GM12878 (cell line): ENCODE measurements at regions not wholly inside any gene's neighbourhood (a gene's known extent, or its start where the extent isn't known, plus 50 kb on each side); places are given as distances from the start of the nearest gene placed in this dataset.

Experiments
- ATAC-seq: fragments of 200-7000 bp; cut with Tn5 transposase; 3 replicates; pipeline ENCODE4 v1.9.1; 2020; ENCODE audit warnings: mild to moderate bottlenecking, moderate library complexity
- BruUV-seq: library from RNA; stranded (reverse); fragments of 400-500 nt; replicated peaks from 2 replicates; lab custom pipeline; 2021; lab: Mats Ljungman, UMichigan
- CTCF ChIA-PET: fragments of 300-600 bp; sonication (Branson Sonifier 250); formaldehyde crosslinking; extraction: SDS; loops from one replicate; lab custom pipeline; 2021; ENCODE audit warnings: inconsistent platforms; lab: Yijun Ruan, JAX
- POLR2A ChIA-PET: fragments of 350-600 bp; formaldehyde crosslinking; extraction: SDS; loops from one replicate; lab custom pipeline; 2021; ENCODE audit warnings: inconsistent platforms; lab: Charles Lee
- RAD21 ChIA-PET: fragments of 300-600 bp; sonication (Branson Sonifier 250); formaldehyde crosslinking; loops from one replicate; lab custom pipeline; 2023; ENCODE audit warnings: antibody characterized with exemption; ENCODE audit not compliant: unreplicated experiment; lab: Charles Lee
- SMC1A ChIA-PET: fragments of 300-600 bp; sonication (Branson Sonifier 250); formaldehyde crosslinking; loops from one replicate; lab custom pipeline; 2023; ENCODE audit not compliant: unreplicated experiment, uncharacterized antibody; lab: Charles Lee
- DNase-seq: peaks from one replicate; pipeline ENCODE4 v3.0.0-alpha.2; 2011; ENCODE audit warnings: low read depth, low spot score
- FAIRE-seq: peaks from 3 replicates; lab custom pipeline; 2011; peaks lifted over from hg19 to GRCh38; lab: Jason Lieb, UNC
- H2AFZ ChIP-seq: 2 replicates; pipeline ENCODE4 v1.6.0; 2011; ENCODE audit warnings: low read depth, low read length, control low read depth; ENCODE audit not compliant: control insufficient read depth
- H3K27ac ChIP-seq: 2 replicates; pipeline ENCODE4 v1.5.1; 2011; ENCODE audit warnings: control low read depth; ENCODE audit not compliant: control insufficient read depth, insufficient read depth
- H3K27me3 ChIP-seq, 2 experiments: replicated peaks in 1 of 2; 2 replicates each; pipeline versions ENCODE4 v1.6.0 to v1.6.1; 2011; ENCODE audit warnings: low read length in 1 of 2; ENCODE audit not compliant: control insufficient read depth in 2 of 2, insufficient read depth in 2 of 2
- H3K36me3 ChIP-seq, 2 experiments: 2 replicates each; pipeline ENCODE4 v1.5.1; 2011; ENCODE audit warnings: low read length in 1 of 2; ENCODE audit not compliant: control insufficient read depth in 2 of 2, insufficient read depth in 2 of 2
- H3K4me1 ChIP-seq: 2 replicates; pipeline ENCODE4 v1.6.1; 2011; ENCODE audit warnings: mild to moderate bottlenecking, low read length, moderate library complexity, mixed read lengths; ENCODE audit not compliant: control insufficient read depth, insufficient read depth
- H3K4me2 ChIP-seq: 2 replicates; pipeline ENCODE4 v1.6.0; 2011; ENCODE audit warnings: control low read depth; ENCODE audit not compliant: control insufficient read depth, insufficient read depth
- H3K4me3 ChIP-seq: fragments of 200-600 bp; sonication (generic); 2 replicates; pipeline ENCODE4 v1.5.1; 2016
- H3K79me2 ChIP-seq: 2 replicates; pipeline ENCODE4 v1.6.0; 2011; ENCODE audit warnings: low read length; ENCODE audit not compliant: control insufficient read depth, insufficient read depth
- H3K9ac ChIP-seq: 2 replicates; pipeline ENCODE4 v1.8.0; 2011; ENCODE audit warnings: low read length, control low read depth, mixed read lengths; ENCODE audit not compliant: control insufficient read depth, insufficient read depth
- H3K9me3 ChIP-seq: replicated peaks from 3 replicates; pipeline ENCODE4 v1.5.1; 2011; ENCODE audit warnings: mild to moderate bottlenecking, low read length; ENCODE audit not compliant: control insufficient read depth, insufficient read depth
- H4K20me1 ChIP-seq: 2 replicates; pipeline ENCODE4 v1.6.0; 2011; ENCODE audit not compliant: control insufficient read depth, insufficient read depth
- CHD2 ChIP-seq: IDR thresholded peaks from 2 replicates; pipeline ENCODE4 v1.6.1; 2011; ENCODE audit warnings: low read depth, low read length, improper control_type of control experiment, borderline replicate concordance
- CHD4 ChIP-seq: fragments of 200-600 bp; sonication (generic); IDR thresholded peaks from 2 replicates; pipeline ENCODE4 v1.6.1; 2016; ENCODE audit warnings: mild to moderate bottlenecking
- ETV6 ChIP-seq, 2 experiments: fragments of 450-650 bp in 1 of 2; IDR thresholded peaks in 1 of 2; conservative IDR thresholded peaks in 1 of 2; 2 replicates each; pipeline ENCODE4 v1.6.1; 2014; ENCODE audit warnings: antibody characterized with exemption in 1 of 2, borderline replicate concordance in 1 of 2, low read depth in 1 of 2, mild to moderate bottlenecking in 1 of 2, moderate library complexity in 1 of 2
- HDAC6 ChIP-seq: fragments of 200-600 bp; sonication (generic); IDR thresholded peaks from one replicate; pipeline ENCODE4 v1.8.0; 2017; ENCODE audit warnings: antibody characterized with exemption; ENCODE audit not compliant: unreplicated experiment
- IKZF2 ChIP-seq, 2 experiments: fragments of 450-650 bp; IDR thresholded peaks; 2 replicates each; pipeline ENCODE4 v1.6.1; 2017; ENCODE audit warnings: mild to moderate bottlenecking in 2 of 2, moderate library complexity in 2 of 2
- KLF5 ChIP-seq: fragments of 450-650 bp; IDR thresholded peaks from 2 replicates; pipeline ENCODE4 v1.6.1; 2014; ENCODE audit warnings: mild to moderate bottlenecking; ENCODE audit not compliant: partially characterized antibody
- NR2C2 ChIP-seq: IDR thresholded peaks from 2 replicates; pipeline ENCODE4 v1.6.1; 2011; ENCODE audit warnings: borderline replicate concordance, low read depth; ENCODE audit not compliant: control insufficient read depth, insufficient read length
- RAD21 ChIP-seq: IDR thresholded peaks from 2 replicates; pipeline ENCODE4 v1.6.1; 2011; ENCODE audit warnings: mild to moderate bottlenecking, low read depth, low read length, moderate library complexity; ENCODE audit not compliant: insufficient read depth
- YY1 ChIP-seq: IDR thresholded peaks from 2 replicates; pipeline ENCODE4 v1.6.1; 2011; ENCODE audit warnings: low read depth, mild to moderate bottlenecking, low read length
- ZNF274 ChIP-seq: IDR thresholded peaks from one replicate; pipeline ENCODE4 v1.8.0; 2011; ENCODE audit not compliant: insufficient read length, insufficient read depth
- WGBS: methylation state at CpG from one replicate; pipeline ENCODE4 v1.1.6; 2016; ENCODE audit warnings: low lambda C conversion rate; ENCODE audit not compliant: insufficient replicate concordance, insufficient coverage; ENCODE audit errors: missing lambda C conversion rate; 5-methylcytosine and 5-hydroxymethylcytosine counted together
- in situ Hi-C: fragments of 300-500 bp; cut with MboI; formaldehyde crosslinking; loops from 9 replicates; pipeline ENCODE4 v1.14.3; 2018; ENCODE audit warnings: mixed read lengths
- intact Hi-C: fragments of 100-400 bp; cut with micrococcal nuclease; formaldehyde crosslinking; loops from one replicate; pipeline ENCODE4 v1.14.2; 2022; ENCODE audit not compliant: unreplicated experiment
- TF ChIP-seq, protein P1 (sequence below): fragments of 450-650 bp; formaldehyde crosslinking; IDR thresholded peaks from 2 replicates; pipeline ENCODE4 v1.5.0; 2022; ENCODE audit warnings: mild to moderate bottlenecking, missing genetic modification characterization
- TF ChIP-seq, protein P2 (sequence below): IDR thresholded peaks from 2 replicates; pipeline ENCODE4 v1.6.1; 2012; ENCODE audit warnings: low read depth, low read length, improper control_type of control experiment
- TF ChIP-seq, protein P3 (sequence below): fragments of 450-650 bp; IDR thresholded peaks from 2 replicates; pipeline ENCODE4 v1.6.1; 2017; ENCODE audit warnings: mild to moderate bottlenecking
- TF ChIP-seq, protein P4 (sequence below): fragments of 450-650 bp; IDR thresholded peaks from 2 replicates; pipeline ENCODE4 v1.6.1; 2017; ENCODE audit warnings: mild to moderate bottlenecking, low read depth, inconsistent platforms; ENCODE audit not compliant: poor library complexity, severe bottlenecking

DNA sequence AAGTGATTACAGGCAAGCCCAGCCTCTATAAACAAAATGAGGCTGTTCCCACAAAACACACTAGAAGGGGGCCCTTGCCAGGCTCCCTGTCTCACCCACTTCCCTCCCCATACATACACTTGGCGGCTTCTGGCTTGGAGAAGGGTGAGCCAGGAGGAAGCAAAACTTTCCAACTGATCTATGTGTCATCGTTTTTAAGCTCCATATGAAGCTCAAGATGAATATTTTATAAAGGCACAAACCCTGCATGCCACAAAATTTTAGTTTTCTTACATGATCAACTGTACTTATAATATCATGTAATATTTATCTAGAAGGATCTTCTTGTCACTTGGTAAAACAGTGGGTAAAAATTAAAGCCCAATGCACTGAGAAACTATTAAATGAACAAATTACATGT, 80.8 kb upstream of the TJP1 start (continued):
- TF ChIP-seq, protein P1, sequence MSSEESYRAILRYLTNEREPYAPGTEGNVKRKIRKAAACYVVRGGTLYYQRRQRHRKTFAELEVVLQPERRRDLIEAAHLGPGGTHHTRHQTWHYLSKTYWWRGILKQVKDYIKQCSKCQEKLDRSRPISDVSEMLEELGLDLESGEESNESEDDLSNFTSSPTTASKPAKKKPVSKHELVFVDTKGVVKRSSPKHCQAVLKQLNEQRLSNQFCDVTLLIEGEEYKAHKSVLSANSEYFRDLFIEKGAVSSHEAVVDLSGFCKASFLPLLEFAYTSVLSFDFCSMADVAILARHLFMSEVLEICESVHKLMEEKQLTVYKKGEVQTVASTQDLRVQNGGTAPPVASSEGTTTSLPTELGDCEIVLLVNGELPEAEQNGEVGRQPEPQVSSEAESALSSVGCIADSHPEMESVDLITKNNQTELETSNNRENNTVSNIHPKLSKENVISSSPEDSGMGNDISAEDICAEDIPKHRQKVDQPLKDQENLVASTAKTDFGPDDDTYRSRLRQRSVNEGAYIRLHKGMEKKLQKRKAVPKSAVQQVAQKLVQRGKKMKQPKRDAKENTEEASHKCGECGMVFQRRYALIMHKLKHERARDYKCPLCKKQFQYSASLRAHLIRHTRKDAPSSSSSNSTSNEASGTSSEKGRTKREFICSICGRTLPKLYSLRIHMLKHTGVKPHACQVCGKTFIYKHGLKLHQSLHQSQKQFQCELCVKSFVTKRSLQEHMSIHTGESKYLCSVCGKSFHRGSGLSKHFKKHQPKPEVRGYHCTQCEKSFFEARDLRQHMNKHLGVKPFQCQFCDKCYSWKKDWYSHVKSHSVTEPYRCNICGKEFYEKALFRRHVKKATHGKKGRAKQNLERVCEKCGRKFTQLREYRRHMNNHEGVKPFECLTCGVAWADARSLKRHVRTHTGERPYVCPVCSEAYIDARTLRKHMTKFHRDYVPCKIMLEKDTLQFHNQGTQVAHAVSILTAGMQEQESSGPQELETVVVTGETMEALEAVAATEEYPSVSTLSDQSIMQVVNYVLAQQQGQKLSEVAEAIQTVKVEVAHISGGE (CRISPR knock-in tag) = no peak
- TF ChIP-seq YY1 (no peak), HDAC6 (no peak), NR2C2 (no peak)
- TF ChIP-seq, protein P2, sequence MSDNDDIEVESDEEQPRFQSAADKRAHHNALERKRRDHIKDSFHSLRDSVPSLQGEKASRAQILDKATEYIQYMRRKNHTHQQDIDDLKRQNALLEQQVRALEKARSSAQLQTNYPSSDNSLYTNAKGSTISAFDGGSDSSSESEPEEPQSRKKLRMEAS = no peak

DNA sequence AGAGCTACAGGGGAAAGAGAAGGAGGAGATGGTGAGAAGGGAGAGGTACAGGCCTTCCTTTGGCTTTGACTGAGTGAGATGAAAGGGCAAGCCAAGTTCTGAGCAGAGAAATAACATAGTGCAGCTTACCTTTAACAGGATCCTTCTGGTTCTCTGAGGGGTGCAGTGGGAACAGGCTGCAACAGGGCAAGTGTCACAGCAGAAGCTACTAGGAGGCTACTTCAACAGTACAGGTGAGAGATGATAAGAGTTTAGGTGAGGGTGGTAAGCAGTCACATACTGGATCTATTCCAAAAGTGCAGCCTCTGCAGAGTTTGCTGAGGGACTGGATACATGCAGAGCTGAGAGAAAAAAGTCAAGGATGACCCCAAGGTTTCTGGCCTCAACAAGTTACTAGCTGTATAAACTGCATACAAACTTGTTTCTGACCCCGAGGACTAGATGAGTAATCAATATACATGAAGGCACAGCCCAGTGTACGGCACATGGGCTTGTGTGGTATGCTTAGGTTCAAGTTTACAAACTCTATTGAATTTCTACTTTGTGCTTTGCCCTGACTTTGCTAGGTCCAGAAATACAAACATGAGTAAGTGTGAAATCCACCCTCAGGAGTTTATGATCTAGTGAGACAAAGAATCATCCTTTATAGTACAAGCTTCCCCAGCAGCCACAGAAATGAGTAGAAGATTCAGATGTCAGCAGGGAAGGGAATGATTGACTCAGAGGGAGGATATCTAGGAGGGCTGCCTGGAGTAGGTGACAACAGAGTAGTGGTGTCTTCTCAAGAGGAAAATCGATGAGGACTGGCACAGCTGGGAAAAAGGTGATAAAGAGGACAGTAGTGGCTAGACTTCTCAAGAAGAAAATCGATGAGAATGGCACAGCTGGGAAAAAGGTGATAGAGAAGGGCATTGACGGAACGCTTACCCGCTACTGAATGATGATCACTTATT, 78.2 kb upstream of the TJP1 start:
- no peaks in the 10 kb centered on the region for H3K4me1 ChIP-seq
- CTCF ChIA-PET = no interaction called here
- no peaks in the 10 kb centered on the region for H3K27me3 ChIP-seq
- ATAC-seq (no peak), DNase-seq (no peak), FAIRE-seq (no peak)
- no peak overlapping the region for H3K4me3 ChIP-seq
- no peak overlapping the region for H3K9ac ChIP-seq
- SMC1A ChIA-PET = no interaction called here
- in situ Hi-C loops = no loop called here
- H4K20me1 ChIP-seq = no peaks in the 10 kb centered on the region
- POLR2A ChIA-PET = no interaction called here
- H2AFZ ChIP-seq = no peak overlapping the region
- no peaks in the 10 kb centered on the region for H3K36me3 ChIP-seq
- H3K9me3 ChIP-seq = no peaks in the 10 kb centered on the region
- RAD21 ChIA-PET = no interaction called here
- H3K4me2 ChIP-seq = no peak overlapping the region
- 44% methylated on average over 7 of the region's 7 CpGs for WGBS
- no peaks in the 10 kb centered on the region for H3K79me2 ChIP-seq
- H3K27ac ChIP-seq = no peak overlapping the region
- no TSS peak for BruUV-seq
- intact Hi-C loops = loop anchor here (10.0 kb wide), 1 partner anchor 46 kb away; no protein-coding TSS in a partner anchor
- TF ChIP-seq RAD21 (no peak), IKZF2 (IDR thresholded peaks at IDR 0.05) (no peak), KLF5 (no peak), ZNF274 (no peak), ETV6 (conservative IDR thresholded peaks at IDR 0.05 in 1 of 2, IDR thresholded peaks at IDR 0.05 in 1 of 2; ENCODE audit: borderline replicate concordance in 1 of 2, low read depth in 1 of 2) (no peak), CHD4 (no peak), CHD2 (no peak)
- TF ChIP-seq, protein P3, sequence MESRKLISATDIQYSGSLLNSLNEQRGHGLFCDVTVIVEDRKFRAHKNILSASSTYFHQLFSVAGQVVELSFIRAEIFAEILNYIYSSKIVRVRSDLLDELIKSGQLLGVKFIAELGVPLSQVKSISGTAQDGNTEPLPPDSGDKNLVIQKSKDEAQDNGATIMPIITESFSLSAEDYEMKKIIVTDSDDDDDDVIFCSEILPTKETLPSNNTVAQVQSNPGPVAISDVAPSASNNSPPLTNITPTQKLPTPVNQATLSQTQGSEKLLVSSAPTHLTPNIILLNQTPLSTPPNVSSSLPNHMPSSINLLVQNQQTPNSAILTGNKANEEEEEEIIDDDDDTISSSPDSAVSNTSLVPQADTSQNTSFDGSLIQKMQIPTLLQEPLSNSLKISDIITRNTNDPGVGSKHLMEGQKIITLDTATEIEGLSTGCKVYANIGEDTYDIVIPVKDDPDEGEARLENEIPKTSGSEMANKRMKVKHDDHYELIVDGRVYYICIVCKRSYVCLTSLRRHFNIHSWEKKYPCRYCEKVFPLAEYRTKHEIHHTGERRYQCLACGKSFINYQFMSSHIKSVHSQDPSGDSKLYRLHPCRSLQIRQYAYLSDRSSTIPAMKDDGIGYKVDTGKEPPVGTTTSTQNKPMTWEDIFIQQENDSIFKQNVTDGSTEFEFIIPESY = no peak
- TF ChIP-seq, protein P4, sequence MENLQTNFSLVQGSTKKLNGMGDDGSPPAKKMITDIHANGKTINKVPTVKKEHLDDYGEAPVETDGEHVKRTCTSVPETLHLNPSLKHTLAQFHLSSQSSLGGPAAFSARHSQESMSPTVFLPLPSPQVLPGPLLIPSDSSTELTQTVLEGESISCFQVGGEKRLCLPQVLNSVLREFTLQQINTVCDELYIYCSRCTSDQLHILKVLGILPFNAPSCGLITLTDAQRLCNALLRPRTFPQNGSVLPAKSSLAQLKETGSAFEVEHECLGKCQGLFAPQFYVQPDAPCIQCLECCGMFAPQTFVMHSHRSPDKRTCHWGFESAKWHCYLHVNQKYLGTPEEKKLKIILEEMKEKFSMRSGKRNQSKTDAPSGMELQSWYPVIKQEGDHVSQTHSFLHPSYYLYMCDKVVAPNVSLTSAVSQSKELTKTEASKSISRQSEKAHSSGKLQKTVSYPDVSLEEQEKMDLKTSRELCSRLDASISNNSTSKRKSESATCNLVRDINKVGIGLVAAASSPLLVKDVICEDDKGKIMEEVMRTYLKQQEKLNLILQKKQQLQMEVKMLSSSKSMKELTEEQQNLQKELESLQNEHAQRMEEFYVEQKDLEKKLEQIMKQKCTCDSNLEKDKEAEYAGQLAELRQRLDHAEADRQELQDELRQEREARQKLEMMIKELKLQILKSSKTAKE = no peak
